Psoas muscle (tissue), 7 donors: ENCODE measurements at regions not wholly inside any gene's neighbourhood (a gene's known extent, or its start where the extent isn't known, plus 50 kb on each side); places are given as distances from the start of the nearest gene placed in this dataset.

Source experiments
- ATAC-seq, 4 donors: fragments of 200-7000 bp; cut with Tn5 transposase; one replicate each; pipeline ENCODE4 v1.9.1; 2020; ENCODE audit warnings: moderate library complexity in 3 of 4, mild to moderate bottlenecking in 2 of 4
- DNase-seq, 2 donors: peaks; one replicate each; pipeline ENCODE4 v3.0.0-alpha.2; 2020
- H3K27ac ChIP-seq: fragments of 200-600 bp; one replicate; pipeline ENCODE4 v1.8.0; 2022
- H3K27me3 ChIP-seq, 3 donors: fragments of 200-600 bp in 1 of 3; one replicate each; pipeline versions ENCODE4 v1.6.1 to v1.8.0; 2013 to 2022; ENCODE audit warnings: low read length in 2 of 3, mild to moderate bottlenecking in 2 of 3, moderate library complexity in 1 of 3; ENCODE audit not compliant: insufficient read depth in 3 of 3
- H3K36me3 ChIP-seq, 2 donors: fragments of 200-600 bp in 1 of 2; one replicate each; pipeline versions ENCODE4 v1.6.1 to v1.8.0; 2013 to 2022; ENCODE audit warnings: low read depth in 1 of 2, mild to moderate bottlenecking in 1 of 2, moderate library complexity in 1 of 2; ENCODE audit not compliant: insufficient read depth in 1 of 2
- H3K4me1 ChIP-seq: fragments of 200-600 bp; one replicate; pipeline ENCODE4 v1.8.0; 2022
- H3K4me3 ChIP-seq: fragments of 200-600 bp; one replicate; pipeline ENCODE4 v1.8.0; 2022; ENCODE audit warnings: mild to moderate bottlenecking
- H3K9me3 ChIP-seq: fragments of 200-600 bp; one replicate; pipeline ENCODE4 v1.8.0; 2022
- CTCF ChIP-seq: fragments of 200-600 bp; IDR thresholded peaks from one replicate; pipeline ENCODE4 v1.8.0; 2022; ENCODE audit warnings: antibody characterized with exemption
- WGBS, 3 donors: extraction: QIAGEN DNeasy Blood & Tissue Kit; methylation state at CpG; one replicate each; pipeline versions ENCODE4 v1.1.6 to v1.1.7; 2013; 5-methylcytosine and 5-hydroxymethylcytosine counted together
- intact Hi-C, 2 donors: fragments of 100-400 bp; cut with DNase I; formaldehyde crosslinking; loops; one replicate each; pipeline versions ENCODE4 v1.11.0 to v1.14.2; 2022
- donor health status: healthy with polysubstance abuse.
- donor health status: DM: no; HTN: no; CAD: no; lungs with moderate emphysema.
- donor health status: Bipolar disorder and iron deficiency.
- donor health status: healthy.
- donor health status: DM: yes; HTN: yes; CAD: no.
- donor health status: DM: no; HTN: no; CAD: no.
- donor health status: DM: yes; HTN: yes; CAD: no.

- intact Hi-C loops: no loop called here
- no peaks in the 10 kb centered on the region for H3K9me3 ChIP-seq
- H3K27me3 ChIP-seq: no peaks in the 10 kb centered on the region
- DNase-seq (no peak), ATAC-seq (no peak)
- no peak overlapping the region for H3K4me3 ChIP-seq
- TF ChIP-seq CTCF: no peak
- 40 to 45% (median 42%) methylated on average over 1 of the region's 1 CpG for WGBS, 3 donors
- H3K27ac ChIP-seq: no peak overlapping the region
- H3K4me1 ChIP-seq: no peaks in the 10 kb centered on the region
- H3K36me3 ChIP-seq: no peaks in the 10 kb centered on the region
Measured at GRCh38 chr3:181455276-181455675, 256.4 kb upstream of the SOX2 start.

GRCh38 chr3:181454451-181455027 is 257.2 kb upstream of the SOX2 start:
- intact Hi-C loops: no loop called here
- Histone ChIP-seq H3K9me3 (no peaks in the 10 kb centered on the region), H3K36me3 (no peaks in the 10 kb centered on the region), H3K4me3 (no peak overlapping the region), H3K27me3 (no peaks in the 10 kb centered on the region), H3K27ac (no peak overlapping the region), H3K4me1 (no peaks in the 10 kb centered on the region)
- TF ChIP-seq CTCF: no peak
- DNase-seq: no peak
- no peak for ATAC-seq
- 80 to 85% (median 82%) methylated on average over 6 of the region's 6 CpGs for WGBS, 3 donors

GRCh38 chr3:181446741-181447140 is 265.0 kb upstream of the SOX2 start:
- Histone ChIP-seq H3K4me3 (no peak overlapping the region), H3K36me3 (no peaks in the 10 kb centered on the region), H3K27ac (no peak overlapping the region), H3K9me3 (no peaks in the 10 kb centered on the region), H3K4me1 (no peaks in the 10 kb centered on the region), H3K27me3 (no peaks in the 10 kb centered on the region)
- DNase-seq (no peak), ATAC-seq (no peak)
- WGBS, 3 donors: 70 to 76% (median 71%) methylated on average over 2 of the region's 2 CpGs
- TF ChIP-seq CTCF: no peak
- intact Hi-C loops: no loop called here

- DNase-seq: no peak
- no peaks in the 10 kb centered on the region for H3K4me1 ChIP-seq
- no peak for TF ChIP-seq CTCF
- intact Hi-C loops: no loop called here
- H3K27ac ChIP-seq: no peak overlapping the region
- H3K27me3 ChIP-seq: no peaks in the 10 kb centered on the region
- H3K9me3 ChIP-seq: no peaks in the 10 kb centered on the region
- 89 to 90% (median 90%) methylated on average over 3 of the region's 3 CpGs for WGBS, 3 donors
- H3K36me3 ChIP-seq: no peaks in the 10 kb centered on the region
- H3K4me3 ChIP-seq: no peak overlapping the region
- no peak for ATAC-seq
Measured at GRCh38 chr3:181442066-181442465, 269.7 kb upstream of the SOX2 start.

GRCh38 chr3:181432992-181433391 is 278.7 kb upstream of the SOX2 start:
- intact Hi-C loops: no loop called here
- no peak overlapping the region for H3K27ac ChIP-seq
- H3K27me3 ChIP-seq: no peaks in the 10 kb centered on the region
- H3K36me3 ChIP-seq: no peaks in the 10 kb centered on the region
- no peak overlapping the region for H3K4me3 ChIP-seq
- H3K9me3 ChIP-seq: no peaks in the 10 kb centered on the region
- H3K4me1 ChIP-seq: no peaks in the 10 kb centered on the region
- DNase-seq (no peak), ATAC-seq (no peak)
- 78 to 86% (median 85%) methylated on average over 4 of the region's 4 CpGs for WGBS, 3 donors
- no peak for TF ChIP-seq CTCF
